ENCODE measurements at regions not wholly inside any gene's neighbourhood (a gene's known extent, or its start where the extent isn't known, plus 50 kb on each side); places are given as distances from the start of the nearest gene placed in this dataset.

DNA sequence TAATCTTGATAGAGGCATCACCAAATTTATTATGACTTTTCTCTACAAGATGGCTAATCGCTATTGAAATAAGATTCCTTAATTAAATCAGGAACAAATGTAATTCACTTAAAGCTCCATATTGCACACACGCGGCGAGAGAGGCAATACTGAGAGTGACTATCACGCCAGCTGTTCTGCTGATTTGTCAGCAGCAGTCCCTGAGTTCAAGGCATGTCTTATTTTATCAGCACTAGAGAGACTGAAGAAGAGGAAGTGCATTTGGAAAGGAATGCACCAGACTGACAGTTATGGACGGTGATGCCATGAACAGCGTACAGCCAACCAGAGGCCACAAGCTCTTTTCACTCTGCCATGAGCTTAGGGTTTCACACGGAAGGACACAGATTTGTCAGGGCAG is 83.6 kb upstream of the SLCO3A1 start:
- TF ChIP-seq, protein P1, sequence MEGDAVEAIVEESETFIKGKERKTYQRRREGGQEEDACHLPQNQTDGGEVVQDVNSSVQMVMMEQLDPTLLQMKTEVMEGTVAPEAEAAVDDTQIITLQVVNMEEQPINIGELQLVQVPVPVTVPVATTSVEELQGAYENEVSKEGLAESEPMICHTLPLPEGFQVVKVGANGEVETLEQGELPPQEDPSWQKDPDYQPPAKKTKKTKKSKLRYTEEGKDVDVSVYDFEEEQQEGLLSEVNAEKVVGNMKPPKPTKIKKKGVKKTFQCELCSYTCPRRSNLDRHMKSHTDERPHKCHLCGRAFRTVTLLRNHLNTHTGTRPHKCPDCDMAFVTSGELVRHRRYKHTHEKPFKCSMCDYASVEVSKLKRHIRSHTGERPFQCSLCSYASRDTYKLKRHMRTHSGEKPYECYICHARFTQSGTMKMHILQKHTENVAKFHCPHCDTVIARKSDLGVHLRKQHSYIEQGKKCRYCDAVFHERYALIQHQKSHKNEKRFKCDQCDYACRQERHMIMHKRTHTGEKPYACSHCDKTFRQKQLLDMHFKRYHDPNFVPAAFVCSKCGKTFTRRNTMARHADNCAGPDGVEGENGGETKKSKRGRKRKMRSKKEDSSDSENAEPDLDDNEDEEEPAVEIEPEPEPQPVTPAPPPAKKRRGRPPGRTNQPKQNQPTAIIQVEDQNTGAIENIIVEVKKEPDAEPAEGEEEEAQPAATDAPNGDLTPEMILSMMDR (IDR thresholded peaks at IDR 0.05): no peak

DNA sequence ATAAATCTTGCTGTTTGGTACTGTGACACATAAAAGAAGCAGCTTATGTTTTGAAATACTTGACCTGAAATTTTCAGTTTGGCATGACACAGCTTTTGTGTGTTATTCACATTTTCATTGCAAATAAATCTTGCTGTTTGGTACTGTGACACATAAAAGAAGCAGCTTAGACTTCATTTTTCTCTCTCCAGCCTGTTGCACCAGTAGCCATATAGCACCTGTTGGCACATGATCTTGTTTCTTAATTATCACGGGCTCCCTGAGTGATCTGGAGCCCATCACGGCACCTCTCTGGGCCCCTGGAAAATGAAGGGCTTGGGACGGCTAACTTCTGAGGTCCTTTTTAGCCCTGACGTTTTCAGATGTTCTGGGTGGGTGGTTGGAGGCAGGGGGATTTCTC is 77.4 kb upstream of the SLCO3A1 start:
- TF ChIP-seq, protein P1 (IDR thresholded peaks at IDR 0.05): no peak

DNA sequence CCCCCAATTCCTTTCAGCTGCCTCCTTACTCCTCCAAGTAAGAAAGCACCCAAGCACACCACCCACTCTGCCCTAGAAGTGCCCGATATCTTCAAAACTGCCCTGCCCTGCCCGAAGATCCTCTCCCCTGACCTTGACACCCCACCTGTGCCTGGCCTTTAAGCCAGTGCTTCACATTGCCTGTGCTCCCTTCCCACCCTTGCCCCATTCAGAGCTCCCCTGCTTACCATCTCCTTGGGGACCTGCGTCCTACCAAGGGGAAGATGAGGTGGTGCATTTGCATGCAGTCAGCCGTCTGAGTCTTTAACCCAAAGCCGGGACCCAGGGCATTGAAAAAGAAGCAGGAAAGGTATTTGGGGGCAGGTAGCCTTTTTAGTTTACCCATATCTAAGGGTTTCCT is 73.5 kb upstream of the SLCO3A1 start:
- TF ChIP-seq, protein P1 (IDR thresholded peaks at IDR 0.05): no peak

DNA sequence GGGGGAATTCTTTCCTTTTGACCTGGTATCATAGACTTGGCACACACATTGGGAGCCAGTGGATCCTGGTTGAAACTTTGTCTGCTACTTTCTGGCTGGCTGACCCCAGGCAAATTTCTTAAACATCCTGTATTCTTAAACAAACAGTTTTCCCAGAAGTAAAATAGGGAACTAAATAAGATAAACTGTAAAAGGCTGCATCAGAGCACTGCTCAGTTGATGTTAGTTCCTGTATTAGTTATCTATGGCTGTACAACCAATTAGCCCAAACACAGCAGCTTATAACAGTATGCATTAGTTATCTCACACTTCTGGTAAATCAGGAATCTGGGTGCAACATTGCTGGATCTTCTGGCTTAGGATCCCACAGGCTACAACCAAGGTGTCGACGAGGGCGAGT is 73.1 kb upstream of the SLCO3A1 start:
- TF ChIP-seq, protein P1 (IDR thresholded peaks at IDR 0.05): no peak

GRCh38 chr15:91782221-91782620 is 71.3 kb upstream of the SLCO3A1 start:
- TF ChIP-seq, protein P1 (IDR thresholded peaks at IDR 0.05): no peak

DNA sequence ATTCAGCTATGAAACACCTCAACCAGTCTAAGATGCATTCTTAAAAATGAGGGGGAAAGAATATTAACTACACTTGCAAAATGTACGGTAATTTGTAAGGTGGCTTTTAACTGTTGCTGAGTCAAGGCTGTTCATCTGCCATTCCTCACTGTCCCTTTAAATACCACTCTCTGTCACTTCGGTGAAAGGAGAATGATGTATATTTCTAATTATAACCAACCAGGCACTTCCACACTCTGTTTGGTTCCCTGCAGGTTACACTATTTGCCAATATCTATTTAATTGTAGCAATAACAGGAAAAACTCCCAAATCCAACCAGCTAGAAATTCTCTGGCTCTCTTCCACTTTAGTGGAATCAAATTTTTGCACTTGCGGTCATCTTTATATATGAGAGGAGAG is 70.5 kb upstream of the SLCO3A1 start:
- TF ChIP-seq, protein P1 (IDR thresholded peaks at IDR 0.05): no peak

GRCh38 chr15:91783451-91783850 is 70.1 kb upstream of the SLCO3A1 start:
- TF ChIP-seq, protein P1 (IDR thresholded peaks at IDR 0.05): no peak

- TF ChIP-seq, protein P1 (IDR thresholded peaks at IDR 0.05): no peak
Observed at GRCh38 chr15:91784973-91785709, 68.4 kb upstream of the SLCO3A1 start.

Data from LNCAP (cell line).